ENCODE measurements at regions not wholly inside any gene's neighbourhood (a gene's known extent, or its start where the extent isn't known, plus 50 kb on each side); places are given as distances from the start of the nearest gene placed in this dataset.

- no peak overlapping the region for H3K9ac ChIP-seq (ENCODE audit: extremely low read depth, low read length, poor library complexity, severe bottlenecking)
- WGBS, 2 experiments (ENCODE audit: insufficient coverage in 1 of 2, insufficient read length in 1 of 2): 100% methylated on average over 2 of the region's 2 CpGs; no CpG with 5 or more reads in 1 of the 2 experiments
- TF ChIP-seq CTCF (conservative IDR thresholded peaks at IDR 0.05): no peak
- Mint-ChIP-seq H3K4me3 (no peak overlapping the region), H3K4me1 (no peaks in the 10 kb centered on the region), H3K9me3 (peaks cover 2% of the 10 kb centered on the region), H3K36me3 (ENCODE audit: low read depth) (no peaks in the 10 kb centered on the region), H3K27ac (no peak overlapping the region), H3K27me3 (ENCODE audit: insufficient read depth) (no peaks in the 10 kb centered on the region)
- no peak overlapping the region for H3K27ac ChIP-seq (ENCODE audit: low read depth, low read length)
- no peaks in the 10 kb centered on the region for H3K4me1 ChIP-seq (ENCODE audit: control insufficient read depth, insufficient read depth, low read length)
- H3K36me3 ChIP-seq (ENCODE audit: control insufficient read depth, insufficient read depth, low read length): no peaks in the 10 kb centered on the region
- peaks cover 14% of the 10 kb centered on the region for H3K9me3 ChIP-seq (ENCODE audit: control insufficient read depth, low read length)
- no peak for DNase-seq
- no peaks in the 10 kb centered on the region for H3K27me3 ChIP-seq (ENCODE audit: control insufficient read depth, insufficient read depth, low read length, poor library complexity, severe bottlenecking)
- no peak overlapping the region for H3K4me3 ChIP-seq (ENCODE audit: low read length)
Measured at GRCh38 chr14:87331991-87332390, 661.0 kb downstream of the GALC start.

- TF ChIP-seq CTCF (conservative IDR thresholded peaks at IDR 0.05): no peak
- H3K4me3 ChIP-seq (ENCODE audit: low read length): no peak overlapping the region
- no peak overlapping the region for H3K4me3 Mint-ChIP-seq
- no peaks in the 10 kb centered on the region for H3K9me3 ChIP-seq (ENCODE audit: control insufficient read depth, low read length)
- 89 to 96% methylated on average over 2 of the region's 2 CpGs for WGBS, 2 experiments (ENCODE audit: insufficient coverage in 1 of 2, insufficient read length in 1 of 2)
- H3K27ac Mint-ChIP-seq: no peak overlapping the region
- H3K27me3 ChIP-seq (ENCODE audit: control insufficient read depth, insufficient read depth, low read length, poor library complexity, severe bottlenecking): no peaks in the 10 kb centered on the region
- H3K9ac ChIP-seq (ENCODE audit: extremely low read depth, low read length, poor library complexity, severe bottlenecking): no peak overlapping the region
- H3K27ac ChIP-seq (ENCODE audit: low read depth, low read length): no peak overlapping the region
- no peaks in the 10 kb centered on the region for H3K4me1 Mint-ChIP-seq
- no peaks in the 10 kb centered on the region for H3K4me1 ChIP-seq (ENCODE audit: control insufficient read depth, insufficient read depth, low read length)
- no peak for DNase-seq
- no peaks in the 10 kb centered on the region for H3K36me3 ChIP-seq (ENCODE audit: control insufficient read depth, insufficient read depth, low read length)
- H3K36me3 Mint-ChIP-seq (ENCODE audit: low read depth): no peaks in the 10 kb centered on the region
- no peaks in the 10 kb centered on the region for H3K9me3 Mint-ChIP-seq
- H3K27me3 Mint-ChIP-seq (ENCODE audit: insufficient read depth): no peaks in the 10 kb centered on the region
Measured at GRCh38 chr14:87325741-87326140, 667.2 kb downstream of the GALC start.

- Mint-ChIP-seq H3K27ac (no peak overlapping the region), H3K4me3 (no peak overlapping the region), H3K27me3 (ENCODE audit: insufficient read depth) (no peaks in the 10 kb centered on the region), H3K4me1 (no peaks in the 10 kb centered on the region), H3K9me3 (no peaks in the 10 kb centered on the region), H3K36me3 (ENCODE audit: low read depth) (no peaks in the 10 kb centered on the region)
- Histone ChIP-seq H3K4me1 (ENCODE audit: control insufficient read depth, insufficient read depth, low read length) (no peaks in the 10 kb centered on the region), H3K36me3 (ENCODE audit: control insufficient read depth, insufficient read depth, low read length) (no peaks in the 10 kb centered on the region), H3K9ac (ENCODE audit: extremely low read depth, low read length, poor library complexity, severe bottlenecking) (no peak overlapping the region), H3K27me3 (ENCODE audit: control insufficient read depth, insufficient read depth, low read length, poor library complexity, severe bottlenecking) (no peaks in the 10 kb centered on the region), H3K9me3 (ENCODE audit: control insufficient read depth, low read length) (no peaks in the 10 kb centered on the region), H3K27ac (ENCODE audit: low read depth, low read length) (no peak overlapping the region), H3K4me3 (ENCODE audit: low read length) (no peak overlapping the region)
- no peak for DNase-seq
- WGBS, 2 experiments (ENCODE audit: insufficient coverage in 1 of 2, insufficient read length in 1 of 2): 93% methylated on average over 2 of the region's 2 CpGs; no CpG with 5 or more reads in 1 of the 2 experiments
- no peak for TF ChIP-seq CTCF (conservative IDR thresholded peaks at IDR 0.05)
Measured at GRCh38 chr14:87323191-87323590, 669.8 kb downstream of the GALC start.

All from endodermal cell (in vitro differentiated cells).